Vagina (tissue), 2 donors: ENCODE measurements at regions not wholly inside any gene's neighbourhood (a gene's known extent, or its start where the extent isn't known, plus 50 kb on each side); places are given as distances from the start of the nearest gene placed in this dataset.

ENCODE experiments used
- POLR2A ChIP-seq, 2 donors: fragments of 450-650 bp; IDR thresholded peaks; one replicate each; pipeline ENCODE4 v1.6.1; 2017; ENCODE audit warnings: antibody characterized with exemption in 2 of 2, mild to moderate bottlenecking in 2 of 2, moderate library complexity in 2 of 2
- POLR2AphosphoS5 ChIP-seq, 2 donors: sonication (generic); formaldehyde crosslinking; IDR thresholded peaks; one replicate each; pipeline ENCODE4 v1.9.0; 2017; ENCODE audit warnings: antibody characterized with exemption in 2 of 2, mild to moderate bottlenecking in 2 of 2, low read depth in 1 of 2; ENCODE audit not compliant: insufficient read depth in 1 of 2
- TF ChIP-seq, protein P1 (sequence below), 3 experiments: fragments of 450-650 bp in 2 of 3; fragments of 200-600 bp in 1 of 3; sonication (generic) in 1 of 3; IDR thresholded peaks; one replicate each; pipeline ENCODE4 v1.5.1; 2017 to 2019; ENCODE audit warnings: antibody characterized with exemption in 3 of 3, mild to moderate bottlenecking in 2 of 3, moderate library complexity in 2 of 3

DNA sequence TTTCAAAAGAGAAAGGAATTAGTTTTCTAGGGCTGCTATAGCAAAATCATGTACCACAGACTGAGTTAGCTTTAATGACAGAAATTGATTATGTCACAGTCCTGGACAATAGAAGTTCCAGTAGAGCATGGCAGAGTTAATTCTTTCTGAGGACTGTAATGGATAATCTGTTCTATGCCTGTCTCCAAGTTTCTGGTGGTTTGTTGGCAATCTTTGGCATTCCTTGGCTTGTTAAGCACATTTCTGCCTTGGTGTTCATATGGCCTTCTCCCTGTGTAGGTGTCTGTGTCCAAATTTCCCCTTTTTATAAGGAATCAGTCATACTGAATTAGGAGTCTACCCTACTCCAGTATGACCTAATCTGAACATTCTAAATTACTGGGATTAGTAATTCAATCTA is 336.1 kb upstream of the PABPC4L start:
- TF ChIP-seq, protein P1, sequence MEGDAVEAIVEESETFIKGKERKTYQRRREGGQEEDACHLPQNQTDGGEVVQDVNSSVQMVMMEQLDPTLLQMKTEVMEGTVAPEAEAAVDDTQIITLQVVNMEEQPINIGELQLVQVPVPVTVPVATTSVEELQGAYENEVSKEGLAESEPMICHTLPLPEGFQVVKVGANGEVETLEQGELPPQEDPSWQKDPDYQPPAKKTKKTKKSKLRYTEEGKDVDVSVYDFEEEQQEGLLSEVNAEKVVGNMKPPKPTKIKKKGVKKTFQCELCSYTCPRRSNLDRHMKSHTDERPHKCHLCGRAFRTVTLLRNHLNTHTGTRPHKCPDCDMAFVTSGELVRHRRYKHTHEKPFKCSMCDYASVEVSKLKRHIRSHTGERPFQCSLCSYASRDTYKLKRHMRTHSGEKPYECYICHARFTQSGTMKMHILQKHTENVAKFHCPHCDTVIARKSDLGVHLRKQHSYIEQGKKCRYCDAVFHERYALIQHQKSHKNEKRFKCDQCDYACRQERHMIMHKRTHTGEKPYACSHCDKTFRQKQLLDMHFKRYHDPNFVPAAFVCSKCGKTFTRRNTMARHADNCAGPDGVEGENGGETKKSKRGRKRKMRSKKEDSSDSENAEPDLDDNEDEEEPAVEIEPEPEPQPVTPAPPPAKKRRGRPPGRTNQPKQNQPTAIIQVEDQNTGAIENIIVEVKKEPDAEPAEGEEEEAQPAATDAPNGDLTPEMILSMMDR (IDR thresholded peaks at IDR 0.05) = no peak
- no peak for TF ChIP-seq POLR2A (IDR thresholded peaks at IDR 0.05)
- no peak for TF ChIP-seq POLR2AphosphoS5 (IDR thresholded peaks at IDR 0.05; ENCODE audit: insufficient read depth in 1 of 2, low read depth in 1 of 2)
